Activated naive CD4-positive, alpha-beta T cell treated with anti-CD3 and anti-CD28 coated beads, Interleukin-2, amount 50 U/mL, for 72 hours (primary cell): ENCODE measurements at regions not wholly inside any gene's neighbourhood (a gene's known extent, or its start where the extent isn't known, plus 50 kb on each side); places are given as distances from the start of the nearest gene placed in this dataset.

Experiments used
- ATAC-seq, 2 donors: fragments of 150-1000 bp; cut with Tn5 transposase; 2 replicates each; pipeline ENCODE4 v1.10.0; 2021; ENCODE audit warnings: mild to moderate bottlenecking in 2 of 2, moderate library complexity in 2 of 2
- DNase-seq, 2 donors: peaks; one replicate each; pipeline ENCODE4 v3.0.0; 2021 to 2022; ENCODE audit warnings: low spot score in 2 of 2
- H3K27ac Mint-ChIP-seq, 2 donors: one replicate each; pipeline ENCODE4 v1.8.0; 2022; ENCODE audit warnings: mild to moderate bottlenecking in 2 of 2, mixed read lengths in 2 of 2
- H3K36me3 Mint-ChIP-seq, 2 donors: one replicate each; pipeline ENCODE4 v1.8.0; 2022; ENCODE audit warnings: mixed read lengths in 2 of 2
- H3K9me3 Mint-ChIP-seq, 2 donors: one replicate each; pipeline ENCODE4 v1.8.0; 2022; ENCODE audit warnings: mixed read lengths in 2 of 2

GRCh38 chr4:181958446-181958845, 284.8 kb upstream of the TENM3 start:
- H3K27ac Mint-ChIP-seq, result no peak overlapping the region

GRCh38 chr4:181959121-181959520, 284.1 kb upstream of the TENM3 start:
- ATAC-seq (no peak), DNase-seq (no peak)
- peaks cover 4 to 6% of the 10 kb centered on the region in 2 donors for H3K9me3 Mint-ChIP-seq
- H3K27ac Mint-ChIP-seq, result no peak overlapping the region
- no peaks in the 10 kb centered on the region for H3K36me3 Mint-ChIP-seq

More at GRCh38 chr4:181958446-181958845, 284.8 kb upstream of the TENM3 start:
- no peaks in the 10 kb centered on the region for H3K36me3 Mint-ChIP-seq
- peaks cover 4 to 6% of the 10 kb centered on the region in 2 donors for H3K9me3 Mint-ChIP-seq
- DNase-seq (no peak), ATAC-seq (no peak)

- ATAC-seq (no peak), DNase-seq (no peak)
- H3K36me3 Mint-ChIP-seq, result no peaks in the 10 kb centered on the region
- H3K27ac Mint-ChIP-seq, result no peak overlapping the region
- peaks cover 4 to 10% of the 10 kb centered on the region in 2 donors for H3K9me3 Mint-ChIP-seq
Observed at GRCh38 chr4:181960384-181960783, 282.8 kb upstream of the TENM3 start.

- H3K9me3 Mint-ChIP-seq, result peaks cover 4 to 13% of the 10 kb centered on the region in 2 donors
- no peak for DNase-seq
- H3K36me3 Mint-ChIP-seq, result no peaks in the 10 kb centered on the region
- ATAC-seq, result no peak
- no peak overlapping the region for H3K27ac Mint-ChIP-seq
Observed at GRCh38 chr4:181962321-181962720, 280.9 kb upstream of the TENM3 start.

- H3K9me3 Mint-ChIP-seq, result peaks cover 0 to 13% of the 10 kb centered on the region in 2 donors
- H3K27ac Mint-ChIP-seq, result no peak overlapping the region
- no peaks in the 10 kb centered on the region for H3K36me3 Mint-ChIP-seq
- ATAC-seq (no peak), DNase-seq (no peak)
Observed at GRCh38 chr4:181964731-181965130, 278.5 kb upstream of the TENM3 start.

GRCh38 chr4:181966104-181966551, 277.1 kb upstream of the TENM3 start:
- no peak for ATAC-seq
- Mint-ChIP-seq H3K36me3 (no peaks in the 10 kb centered on the region), H3K9me3 (peaks cover 0 to 15% of the 10 kb centered on the region in 2 donors), H3K27ac (no peak overlapping the region)
- DNase-seq, result no peak

GRCh38 chr4:181967401-181967800, 275.8 kb upstream of the TENM3 start:
- Mint-ChIP-seq H3K9me3 (peaks cover 0 to 18% of the 10 kb centered on the region in 2 donors), H3K36me3 (no peaks in the 10 kb centered on the region), H3K27ac (no peak overlapping the region)
- ATAC-seq (no peak), DNase-seq (no peak)

- DNase-seq, result no peak
- no peak overlapping the region for H3K27ac Mint-ChIP-seq
- no peaks in the 10 kb centered on the region for H3K36me3 Mint-ChIP-seq
- no peak for ATAC-seq
- H3K9me3 Mint-ChIP-seq, result peaks cover 0 to 15% of the 10 kb centered on the region in 2 donors
Observed at GRCh38 chr4:181968371-181968770, 274.8 kb upstream of the TENM3 start.

GRCh38 chr4:181969151-181969550, 274.1 kb upstream of the TENM3 start:
- peaks cover 4 to 19% of the 10 kb centered on the region in 2 donors for H3K9me3 Mint-ChIP-seq
- no peak overlapping the region for H3K27ac Mint-ChIP-seq
- no peaks in the 10 kb centered on the region for H3K36me3 Mint-ChIP-seq
- ATAC-seq (no peak), DNase-seq (no peak)

- H3K9me3 Mint-ChIP-seq, result peaks cover 4 to 16% of the 10 kb centered on the region in 2 donors
- no peak for ATAC-seq
- H3K27ac Mint-ChIP-seq, result no peak overlapping the region
- no peaks in the 10 kb centered on the region for H3K36me3 Mint-ChIP-seq
- no peak for DNase-seq
Observed at GRCh38 chr4:181970366-181970765, 272.8 kb upstream of the TENM3 start.

- Mint-ChIP-seq H3K36me3 (no peaks in the 10 kb centered on the region), H3K9me3 (peaks cover 7 to 20% of the 10 kb centered on the region in 2 donors), H3K27ac (no peak overlapping the region)
- DNase-seq (no peak), ATAC-seq (no peak)
Observed at GRCh38 chr4:181971411-181971810, 271.8 kb upstream of the TENM3 start.

- DNase-seq, result no peak
- Mint-ChIP-seq H3K9me3 (peaks cover 10 to 21% of the 10 kb centered on the region in 2 donors), H3K27ac (no peak overlapping the region), H3K36me3 (no peaks in the 10 kb centered on the region)
- ATAC-seq, result no peak
Observed at GRCh38 chr4:181971973-181972372, 271.2 kb upstream of the TENM3 start.

GRCh38 chr4:181976764-181977163, 266.4 kb upstream of the TENM3 start:
- DNase-seq (no peak), ATAC-seq (no peak)
- Mint-ChIP-seq H3K36me3 (no peaks in the 10 kb centered on the region), H3K9me3 (peaks cover 26 to 29% of the 10 kb centered on the region in 2 donors), H3K27ac (no peak overlapping the region)

- no peak for DNase-seq
- ATAC-seq, result no peak
- Mint-ChIP-seq H3K36me3 (no peaks in the 10 kb centered on the region), H3K9me3 (peaks cover 26% of the 10 kb centered on the region in 2 donors), H3K27ac (no peak overlapping the region)
Observed at GRCh38 chr4:181982437-181982836, 260.8 kb upstream of the TENM3 start.

- ATAC-seq (no peak), DNase-seq (no peak)
- H3K36me3 Mint-ChIP-seq, result no peaks in the 10 kb centered on the region
- peaks cover 22 to 26% of the 10 kb centered on the region in 2 donors for H3K9me3 Mint-ChIP-seq
- no peak overlapping the region for H3K27ac Mint-ChIP-seq
Observed at GRCh38 chr4:181982856-181983255, 260.3 kb upstream of the TENM3 start.

- no peaks in the 10 kb centered on the region for H3K36me3 Mint-ChIP-seq
- no peak overlapping the region for H3K27ac Mint-ChIP-seq
- H3K9me3 Mint-ChIP-seq, result peaks cover 10 to 19% of the 10 kb centered on the region in 2 donors
- DNase-seq (no peak), ATAC-seq (no peak)
Observed at GRCh38 chr4:181987392-181987791, 255.8 kb upstream of the TENM3 start.

GRCh38 chr4:181989071-181989470, 254.1 kb upstream of the TENM3 start:
- H3K9me3 Mint-ChIP-seq, result peaks cover 10 to 19% of the 10 kb centered on the region in 2 donors

GRCh38 chr4:181991369-181992108, 251.7 kb upstream of the TENM3 start:
- no peaks in the 10 kb centered on the region for H3K36me3 Mint-ChIP-seq
- H3K27ac Mint-ChIP-seq, result no peak overlapping the region
- peaks cover 12 to 15% of the 10 kb centered on the region in 2 donors for H3K9me3 Mint-ChIP-seq
- DNase-seq (no peak), ATAC-seq (no peak)

More at GRCh38 chr4:181989071-181989470, 254.1 kb upstream of the TENM3 start:
- Mint-ChIP-seq H3K36me3 (no peaks in the 10 kb centered on the region), H3K27ac (no peak overlapping the region)
- ATAC-seq (no peak), DNase-seq (no peak)
